Activated T-helper 1 cell treated with anti-CD3 and anti-CD28 coated beads, Interleukin-12 subunit alpha, Interleukin-12 subunit beta, Interleukin-2, Interleukin-4 antibody, amounts not matched to agents 30 ng/mL and 10 ng/mL and 1 ng/mL, durations not matched to agents 14 hours and 24 hours and 36 hours (primary cell): ENCODE measurements at regions not wholly inside any gene's neighbourhood (a gene's known extent, or its start where the extent isn't known, plus 50 kb on each side); places are given as distances from the start of the nearest gene placed in this dataset.
"Not testable (repeated sequence)": the region's sequence is repeated elsewhere in the genome, so short reads cannot be mapped to it uniquely, and the experiment has no call there.

ENCODE experiments used
- DNase-seq: peaks from one replicate; pipeline ENCODE4 v3.0.0; 2021; ENCODE audit warnings: low spot score
- H3K27ac Mint-ChIP-seq: one replicate; pipeline ENCODE4 v1.8.0; 2021; ENCODE audit warnings: mild to moderate bottlenecking, mixed read lengths
- H3K27me3 Mint-ChIP-seq: one replicate; pipeline ENCODE4 v1.8.0; 2022; ENCODE audit warnings: mild to moderate bottlenecking, moderate library complexity, mixed read lengths; ENCODE audit not compliant: insufficient read depth
- H3K36me3 Mint-ChIP-seq: one replicate; pipeline ENCODE4 v1.8.0; 2021; ENCODE audit warnings: low read depth, mixed read lengths
- H3K4me1 Mint-ChIP-seq: one replicate; pipeline ENCODE4 v1.8.0; 2021; ENCODE audit warnings: low read depth, mixed read lengths
- H3K4me3 Mint-ChIP-seq: one replicate; pipeline ENCODE4 v1.8.0; 2021; ENCODE audit warnings: mild to moderate bottlenecking, moderate library complexity, mixed read lengths
- H3K9me3 Mint-ChIP-seq: one replicate; pipeline ENCODE4 v1.8.0; 2021; ENCODE audit warnings: mixed read lengths
- intact Hi-C: fragments of 100-400 bp; cut with micrococcal nuclease; formaldehyde crosslinking; loops from one replicate; pipeline ENCODE4 v1.15.1; 2024

DNA sequence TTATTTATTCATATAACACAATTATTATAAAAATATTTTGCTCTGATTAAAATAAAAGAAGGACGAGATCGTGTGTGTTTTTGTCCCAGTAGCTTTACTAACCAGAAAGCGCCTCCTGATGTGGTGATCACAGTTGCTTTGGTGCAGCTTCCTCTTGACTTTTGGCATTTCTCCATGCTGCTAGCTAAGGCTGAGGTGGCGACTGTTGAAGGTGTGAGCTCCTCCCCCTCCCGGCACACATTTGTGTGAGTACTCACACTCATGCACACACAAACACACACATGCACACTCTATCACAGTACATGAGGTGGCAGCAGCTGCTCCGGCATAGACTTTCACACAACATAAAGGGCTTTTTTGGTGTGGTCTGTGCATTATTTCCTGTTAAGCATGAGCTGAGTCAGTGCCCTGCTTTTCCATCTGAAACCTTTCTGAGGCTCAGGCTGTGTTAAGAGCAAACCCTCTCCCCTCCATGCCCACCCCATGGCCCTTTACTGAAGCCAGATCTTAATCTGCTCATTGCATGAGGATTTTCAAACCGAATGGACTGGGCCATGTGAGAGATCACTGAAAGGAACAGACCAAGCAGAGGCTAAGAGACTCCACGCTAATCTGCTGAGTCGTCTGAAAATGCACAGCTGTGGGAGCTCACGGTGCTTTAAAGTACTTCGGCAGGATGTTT, 53.3 kb downstream of the FOXD4L1 start:
- H3K36me3 Mint-ChIP-seq, intact Hi-C loops, H3K4me1 Mint-ChIP-seq, H3K27me3 Mint-ChIP-seq, H3K9me3 Mint-ChIP-seq: not testable (repeated sequence)
- Mint-ChIP-seq H3K27ac (peak overlapping the region; percentile 86), H3K4me3 (peak overlapping the region; percentile 73)
- DNase-seq, result peak; percentile 44

DNA sequence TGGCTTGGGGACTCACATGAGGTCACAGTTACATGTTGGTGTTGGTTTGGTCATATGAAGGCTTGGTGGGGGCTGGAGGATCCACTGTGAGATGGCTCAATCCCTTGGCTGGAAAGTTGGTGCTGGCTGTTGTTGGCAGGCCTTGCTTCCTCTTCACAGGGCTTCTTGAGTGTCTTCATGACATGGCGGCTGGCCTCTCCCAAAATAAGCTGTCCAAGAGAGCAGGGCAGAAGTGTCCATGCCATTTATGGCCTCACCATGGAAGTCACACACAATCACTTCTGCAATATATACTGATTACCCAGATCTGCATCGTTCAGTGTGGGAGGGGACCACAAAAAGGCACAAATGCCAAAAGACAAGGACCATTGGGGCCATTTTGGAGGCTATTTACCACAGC, 61.4 kb downstream of the FOXD4L1 start:
- H3K4me3 Mint-ChIP-seq, H3K4me1 Mint-ChIP-seq, H3K27ac Mint-ChIP-seq, H3K36me3 Mint-ChIP-seq, intact Hi-C loops, DNase-seq, H3K9me3 Mint-ChIP-seq: not testable (repeated sequence)
- peaks cover 11% of the 10 kb centered on the region for H3K27me3 Mint-ChIP-seq

DNA sequence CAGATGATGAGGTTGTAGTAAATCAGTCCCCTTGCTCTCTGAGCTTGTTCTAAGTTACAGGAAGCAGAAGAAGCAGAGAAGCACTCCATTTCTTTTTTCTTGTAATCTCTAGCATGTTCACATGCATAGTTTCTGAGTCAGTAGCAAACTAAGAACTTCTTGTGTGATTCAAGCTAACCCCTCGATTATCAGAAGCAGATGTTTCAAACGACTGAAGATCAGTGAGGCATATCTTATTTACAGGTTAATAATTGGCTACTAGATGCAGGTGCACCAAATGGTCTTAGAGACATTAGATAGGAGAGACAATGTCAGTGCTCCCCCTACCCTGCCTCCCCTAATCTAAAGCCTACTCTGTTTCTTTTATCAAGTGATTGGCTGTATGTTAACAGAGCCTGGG, 64.2 kb downstream of the FOXD4L1 start:
- H3K27ac Mint-ChIP-seq, H3K4me3 Mint-ChIP-seq, H3K4me1 Mint-ChIP-seq, intact Hi-C loops, H3K27me3 Mint-ChIP-seq, H3K36me3 Mint-ChIP-seq, H3K9me3 Mint-ChIP-seq, DNase-seq: not testable (repeated sequence)

DNA sequence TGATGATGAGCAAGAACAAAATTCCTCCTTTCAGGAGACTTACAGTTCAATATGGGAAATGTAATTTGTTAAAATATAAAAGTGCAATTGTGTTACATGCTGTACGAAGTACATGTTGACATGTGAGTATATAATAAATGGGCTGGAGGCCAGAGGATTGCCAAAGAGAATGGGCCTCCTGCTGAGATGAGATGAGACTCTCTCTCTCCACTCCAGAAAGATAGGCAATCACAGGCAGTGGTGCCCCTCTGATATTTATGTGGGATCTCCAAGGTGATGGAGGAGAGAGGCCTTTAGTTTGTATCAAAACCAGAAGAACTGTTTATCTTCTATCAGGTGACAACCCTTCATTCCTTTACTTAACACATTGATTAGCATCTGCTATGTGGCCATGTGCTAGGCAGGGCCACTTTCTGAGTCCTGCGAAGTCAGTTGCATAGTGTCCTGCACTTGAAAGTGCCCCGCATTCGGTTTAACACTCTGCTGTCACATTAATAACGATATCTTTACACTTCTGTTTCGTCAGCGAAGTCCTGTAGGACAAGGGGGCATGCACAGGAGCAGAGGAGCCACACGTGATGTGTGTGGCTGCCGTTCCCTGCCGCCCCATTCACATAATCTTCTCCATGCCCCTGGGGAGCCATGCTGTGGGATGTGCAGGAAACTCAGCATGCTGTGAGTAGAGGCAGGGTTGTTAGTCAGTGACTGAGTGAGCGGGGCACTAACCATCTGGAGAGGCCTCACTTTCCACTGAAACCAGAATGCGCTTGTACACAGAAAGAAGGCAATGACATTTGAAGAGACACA, 60.2 kb upstream of the RABL2A start:
- H3K27ac Mint-ChIP-seq, H3K36me3 Mint-ChIP-seq, H3K4me3 Mint-ChIP-seq, H3K4me1 Mint-ChIP-seq, H3K27me3 Mint-ChIP-seq, H3K9me3 Mint-ChIP-seq, DNase-seq, intact Hi-C loops: not testable (repeated sequence)

DNA sequence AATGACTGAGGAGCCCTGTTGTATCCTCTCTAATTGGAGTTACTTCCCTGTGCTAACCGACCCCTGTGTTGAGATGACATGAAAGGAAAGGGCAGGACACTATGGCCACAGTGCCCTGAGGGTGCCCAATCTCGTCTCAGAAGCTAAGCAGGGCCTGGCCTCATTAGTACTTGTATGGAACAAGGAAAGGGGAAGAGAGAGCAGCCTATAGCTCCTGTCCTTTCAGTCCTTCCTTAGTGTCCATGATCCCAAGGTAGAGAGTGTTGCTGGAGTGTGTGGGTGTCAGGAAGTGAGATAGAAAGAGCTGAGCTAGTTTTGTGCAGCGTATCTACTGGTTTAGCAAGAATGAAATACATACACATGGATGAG, 59.6 kb upstream of the RABL2A start:
- intact Hi-C loops, DNase-seq, H3K4me1 Mint-ChIP-seq, H3K9me3 Mint-ChIP-seq, H3K36me3 Mint-ChIP-seq, H3K4me3 Mint-ChIP-seq, H3K27me3 Mint-ChIP-seq, H3K27ac Mint-ChIP-seq: not testable (repeated sequence)

DNA sequence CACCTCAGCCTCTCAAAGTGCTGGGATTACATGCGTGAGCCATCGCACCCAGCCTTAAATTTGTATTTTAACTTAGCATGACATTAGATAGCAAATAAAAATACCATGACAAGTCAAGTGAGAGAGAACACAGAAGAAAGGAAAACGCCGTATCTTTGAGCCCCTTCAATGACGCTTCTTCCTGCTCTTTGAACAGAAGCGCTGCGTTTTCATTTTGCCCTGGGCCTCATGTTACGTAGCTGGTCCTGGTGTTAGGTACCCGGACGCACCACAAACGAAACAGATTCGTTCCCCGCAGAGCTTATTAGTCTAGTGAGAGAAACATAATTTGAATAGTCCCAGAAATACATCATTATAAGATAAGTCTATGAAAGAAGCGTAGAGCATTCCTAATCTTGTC, 58.8 kb upstream of the RABL2A start:
- intact Hi-C loops, H3K27ac Mint-ChIP-seq, H3K4me3 Mint-ChIP-seq, DNase-seq, H3K4me1 Mint-ChIP-seq, H3K9me3 Mint-ChIP-seq, H3K36me3 Mint-ChIP-seq: not testable (repeated sequence)
- peaks cover 11% of the 10 kb centered on the region for H3K27me3 Mint-ChIP-seq

DNA sequence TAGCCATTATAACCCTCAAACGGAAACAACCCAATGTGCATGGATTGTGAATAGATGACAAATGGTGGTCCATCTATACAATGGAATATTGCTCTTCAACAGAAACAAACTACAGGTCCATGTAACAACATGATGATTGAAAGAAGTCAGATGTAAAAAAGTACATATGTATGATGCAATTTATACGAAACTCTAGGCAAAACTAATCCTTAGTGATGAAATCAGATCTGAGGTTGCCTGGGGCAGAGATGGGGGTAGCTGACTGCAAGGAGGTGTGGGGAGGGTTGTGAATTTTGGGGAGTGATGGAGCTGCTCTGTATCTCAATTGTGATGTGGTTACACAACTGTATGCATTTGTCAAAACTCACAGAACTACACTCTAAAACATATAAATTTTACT, 57.0 kb upstream of the RABL2A start:
- H3K4me3 Mint-ChIP-seq, intact Hi-C loops, H3K9me3 Mint-ChIP-seq, H3K4me1 Mint-ChIP-seq, H3K36me3 Mint-ChIP-seq, H3K27ac Mint-ChIP-seq, DNase-seq: not testable (repeated sequence)
- H3K27me3 Mint-ChIP-seq, result peaks cover 11% of the 10 kb centered on the region

DNA sequence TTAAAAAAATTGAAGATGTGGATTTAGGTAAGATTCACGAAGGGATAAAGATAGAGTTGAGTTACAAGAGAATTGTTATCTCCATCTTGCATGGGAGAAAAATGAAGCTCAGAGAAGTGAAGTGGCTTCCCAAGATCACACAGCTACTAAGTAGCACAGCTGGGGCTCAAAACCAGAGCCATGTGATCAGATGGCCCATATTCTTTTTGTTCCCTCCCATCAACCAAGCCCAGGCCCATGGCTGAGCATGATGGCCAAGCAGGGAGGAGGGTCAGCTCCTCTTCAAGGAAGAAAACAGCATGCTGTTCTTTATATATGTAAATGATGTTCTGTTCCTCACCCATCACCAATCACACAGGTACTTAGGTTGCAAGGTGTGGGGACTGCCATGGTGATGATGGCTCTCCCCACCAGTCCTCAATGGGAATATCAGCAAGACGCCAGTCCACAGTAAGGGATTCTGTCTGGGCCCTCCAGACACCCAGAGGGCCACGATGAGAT, 56.5 kb upstream of the RABL2A start:
- H3K27ac Mint-ChIP-seq, DNase-seq, H3K4me3 Mint-ChIP-seq, H3K27me3 Mint-ChIP-seq, H3K36me3 Mint-ChIP-seq, H3K4me1 Mint-ChIP-seq, H3K9me3 Mint-ChIP-seq, intact Hi-C loops: not testable (repeated sequence)

DNA sequence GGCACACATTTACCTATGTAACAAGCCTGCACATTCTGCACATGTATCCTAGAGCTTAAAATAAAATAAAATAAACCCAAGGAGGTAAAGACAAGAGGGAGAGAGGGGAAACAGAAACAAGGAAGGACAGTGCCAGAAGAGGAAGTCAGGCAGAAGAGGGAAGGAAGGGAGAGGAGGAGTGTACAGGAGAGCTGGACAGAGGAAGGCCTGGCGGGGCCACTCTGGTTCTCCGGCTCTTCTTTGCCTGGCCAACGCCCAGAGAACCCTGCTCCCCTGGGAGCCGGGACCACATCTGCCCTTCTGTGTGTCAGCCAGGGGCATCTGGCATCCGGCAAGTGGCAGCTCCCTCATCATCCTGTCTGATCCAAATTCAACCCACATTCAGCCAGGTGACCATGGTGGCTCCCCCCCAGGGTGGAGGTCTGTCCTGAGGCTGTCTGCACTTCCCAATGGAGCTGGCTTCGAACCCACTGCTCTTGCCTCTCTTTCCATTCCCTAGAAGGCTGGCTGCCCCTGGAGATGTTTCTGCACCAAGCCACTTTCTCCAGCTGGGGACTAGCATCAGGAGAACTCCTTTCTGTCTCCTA, 55.5 kb upstream of the RABL2A start:
- not testable (repeated sequence) for H3K9me3 Mint-ChIP-seq
- peaks cover 12% of the 10 kb centered on the region for H3K27me3 Mint-ChIP-seq

DNA sequence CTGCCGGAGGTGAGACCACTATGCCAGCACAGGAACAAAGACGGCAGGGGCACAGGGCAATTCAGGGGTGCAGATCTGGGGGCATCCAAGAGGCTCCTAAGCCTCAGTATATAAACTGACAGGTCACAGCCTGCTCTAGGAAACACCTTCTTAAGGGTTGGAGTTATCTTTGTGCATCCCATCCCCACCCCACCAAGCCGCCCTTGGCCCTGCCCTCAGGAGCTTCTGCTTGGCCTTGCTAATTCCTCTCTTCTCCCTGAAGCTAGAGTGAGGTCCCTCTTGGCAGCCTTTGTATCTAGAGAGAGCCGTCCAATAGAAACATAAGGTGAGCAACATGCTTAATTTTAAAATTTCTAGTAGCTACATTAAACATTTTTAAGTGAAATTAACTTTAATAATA, 51.3 kb upstream of the RABL2A start:
- DNase-seq, H3K27ac Mint-ChIP-seq, H3K36me3 Mint-ChIP-seq, intact Hi-C loops, H3K4me3 Mint-ChIP-seq, H3K9me3 Mint-ChIP-seq, H3K4me1 Mint-ChIP-seq, H3K27me3 Mint-ChIP-seq: not testable (repeated sequence)

More for the DNA sequence above, 55.5 kb upstream of the RABL2A start:
- H3K36me3 Mint-ChIP-seq, H3K4me3 Mint-ChIP-seq, DNase-seq, H3K4me1 Mint-ChIP-seq, intact Hi-C loops, H3K27ac Mint-ChIP-seq: not testable (repeated sequence)

DNA sequence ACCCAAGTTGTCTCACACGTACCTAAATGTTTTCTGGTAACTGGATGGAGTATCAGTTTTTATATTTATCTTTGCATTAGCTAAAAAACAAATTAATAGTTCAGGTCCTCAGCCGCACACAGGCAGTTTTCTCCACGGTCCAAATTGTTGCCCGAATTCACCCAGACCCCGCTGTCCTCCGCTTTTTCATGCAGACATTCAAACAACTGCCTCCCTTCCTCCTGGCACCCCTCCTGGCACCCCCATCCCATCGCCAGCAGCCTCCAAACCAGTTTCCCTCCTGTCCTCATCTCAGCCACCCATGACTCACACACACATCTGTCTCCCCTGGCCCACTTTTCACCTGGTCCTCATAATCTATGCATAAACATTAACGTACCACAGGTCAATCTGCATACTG, 50.7 kb upstream of the RABL2A start:
- intact Hi-C loops, result not testable (repeated sequence)

More for the DNA sequence above, 50.7 kb upstream of the RABL2A start:
- not testable (repeated sequence) for H3K4me1 Mint-ChIP-seq, H3K27ac Mint-ChIP-seq, H3K27me3 Mint-ChIP-seq, H3K36me3 Mint-ChIP-seq, DNase-seq, H3K9me3 Mint-ChIP-seq, H3K4me3 Mint-ChIP-seq
